Uterus (tissue), 2 donors: ENCODE measurements at regions not wholly inside any gene's neighbourhood (a gene's known extent, or its start where the extent isn't known, plus 50 kb on each side); places are given as distances from the start of the nearest gene placed in this dataset.

ENCODE experiments used
- CTCF ChIP-seq, 4 experiments: fragments of 200-600 bp in 2 of 4; fragments of 450-650 bp in 2 of 4; sonication (generic) in 2 of 4; IDR thresholded peaks; one replicate each; pipeline ENCODE4 v1.5.1; 2016 to 2019; ENCODE audit warnings: antibody characterized with exemption in 4 of 4, mild to moderate bottlenecking in 2 of 4, moderate library complexity in 1 of 4
- POLR2A ChIP-seq, 2 donors: fragments of 450-650 bp; IDR thresholded peaks; one replicate each; pipeline ENCODE4 v1.6.1; 2016; ENCODE audit warnings: antibody characterized with exemption in 2 of 2, mild to moderate bottlenecking in 1 of 2, moderate library complexity in 1 of 2

- TF ChIP-seq CTCF (IDR thresholded peaks at IDR 0.05) (no peak), POLR2A (IDR thresholded peaks at IDR 0.05) (no peak)
These were observed 308.5 kb downstream of the LMX1A start for GRCh38 chr1:165047994-165048393.
